ENCODE measurements at regions not wholly inside any gene's neighbourhood (a gene's known extent, or its start where the extent isn't known, plus 50 kb on each side); places are given as distances from the start of the nearest gene placed in this dataset.

- TF ChIP-seq EP300 (IDR thresholded peaks at IDR 0.05): no peak
- TF ChIP-seq CTCF (IDR thresholded peaks at IDR 0.05): no peak
These were observed 693.6 kb upstream of the AUTS2 start for GRCh38 chr7:68904630-68905029.
